PC-9 (cell line): ENCODE measurements at regions not wholly inside any gene's neighbourhood (a gene's known extent, or its start where the extent isn't known, plus 50 kb on each side); places are given as distances from the start of the nearest gene placed in this dataset.

Experiments used
- CTCF ChIP-seq: fragments of 200-600 bp; sonication (generic); conservative IDR thresholded peaks from 2 replicates; pipeline ENCODE4 v1.6.1; 2017; ENCODE audit warnings: mixed run types, antibody characterized with exemption, mild to moderate bottlenecking, moderate library complexity
- EZH2 ChIP-seq: fragments of 200-600 bp; sonication (generic); IDR thresholded peaks from 2 replicates; pipeline ENCODE4 v1.8.0; 2017; ENCODE audit warnings: antibody characterized with exemption, low read depth

- TF ChIP-seq CTCF: no peak
- TF ChIP-seq EZH2: no peak
Measured at GRCh38 chr15:38192496-38192895, 60.1 kb upstream of the SPRED1 start.
